GM12878 (cell line): ENCODE measurements at regions not wholly inside any gene's neighbourhood (a gene's known extent, or its start where the extent isn't known, plus 50 kb on each side); places are given as distances from the start of the nearest gene placed in this dataset.

Source experiments
- ATF3 ChIP-seq: IDR thresholded peaks from 2 replicates; pipeline ENCODE4 v1.6.1; 2011; ENCODE audit warnings: low read depth, mild to moderate bottlenecking, low read length, moderate library complexity, borderline replicate concordance; ENCODE audit errors: extremely low read depth
- BHLHE40 ChIP-seq, 2 experiments: fragments of 450-650 bp in 1 of 2; IDR thresholded peaks; 2 replicates each; pipeline ENCODE4 v1.6.1; 2011 to 2017; ENCODE audit warnings: low read depth in 2 of 2, borderline replicate concordance in 1 of 2, improper control_type of control experiment in 1 of 2, low read length in 1 of 2, mild to moderate bottlenecking in 1 of 2
- CHD1 ChIP-seq: IDR thresholded peaks from 2 replicates; pipeline ENCODE4 v1.6.1; 2012; ENCODE audit warnings: low read depth, low read length, improper control_type of control experiment
- CTCF ChIP-seq, 3 experiments: IDR thresholded peaks in 2 of 3; conservative IDR thresholded peaks in 1 of 3; 2 replicates each; pipeline ENCODE4 v1.5.1; 2011; ENCODE audit warnings: low read depth in 3 of 3, low read length in 3 of 3, mild to moderate bottlenecking in 3 of 3, control low read depth in 2 of 3, moderate library complexity in 2 of 3, inconsistent platforms in 1 of 3, mixed read lengths in 1 of 3; ENCODE audit not compliant: control insufficient read depth in 2 of 3, insufficient read depth in 1 of 3; ENCODE audit errors: extremely low read depth in 1 of 3
- HDAC6 ChIP-seq: fragments of 200-600 bp; sonication (generic); IDR thresholded peaks from one replicate; pipeline ENCODE4 v1.8.0; 2017; ENCODE audit warnings: antibody characterized with exemption; ENCODE audit not compliant: unreplicated experiment
- KDM1A ChIP-seq: fragments of 200-600 bp; sonication (generic); IDR thresholded peaks from 2 replicates; pipeline ENCODE4 v1.6.1; 2016; ENCODE audit warnings: borderline replicate concordance
- PAX8 ChIP-seq: fragments of 450-650 bp; IDR thresholded peaks from 2 replicates; pipeline ENCODE4 v1.6.1; 2017; ENCODE audit warnings: mild to moderate bottlenecking, moderate library complexity
- POLR2A ChIP-seq: IDR thresholded peaks from 2 replicates; pipeline ENCODE4 v1.6.1; 2011; ENCODE audit warnings: low read depth, mild to moderate bottlenecking, low read length
- POLR2AphosphoS5 ChIP-seq: IDR thresholded peaks from 2 replicates; pipeline ENCODE4 v1.6.1; 2011; ENCODE audit warnings: mild to moderate bottlenecking, low read length, inconsistent platforms
- RAD51 ChIP-seq: fragments of 450-650 bp; IDR thresholded peaks from 2 replicates; pipeline ENCODE4 v1.6.1; 2016; ENCODE audit warnings: moderate library complexity, mild to moderate bottlenecking, inconsistent platforms
- RFX5 ChIP-seq: IDR thresholded peaks from 2 replicates; pipeline ENCODE4 v1.6.1; 2011; ENCODE audit warnings: low read depth, low read length, improper control_type of control experiment
- SP1 ChIP-seq: IDR thresholded peaks from one replicate; pipeline ENCODE4 v1.6.1; 2011; ENCODE audit warnings: low read depth, low read length
- STAT3 ChIP-seq: IDR thresholded peaks from 2 replicates; pipeline ENCODE4 v1.6.1; 2011; ENCODE audit warnings: low read depth, low read length, improper control_type of control experiment

- TF ChIP-seq RAD51 (no peak), CHD1 (no peak), STAT3 (no peak), ATF3 (no peak), PAX8 (no peak), RFX5 (no peak), BHLHE40 (IDR thresholded peaks at IDR 0.05; ENCODE audit: borderline replicate concordance in 1 of 2, low read depth in 2 of 2, low read length in 1 of 2) (no peak), KDM1A (no peak), SP1 (no peak), HDAC6 (no peak), POLR2A (no peak), POLR2AphosphoS5 (no peak), CTCF (IDR thresholded peaks at IDR 0.05 in 2 of 3, conservative IDR thresholded peaks at IDR 0.05 in 1 of 3; ENCODE audit: control insufficient read depth in 2 of 3, extremely low read depth in 1 of 3, insufficient read depth in 1 of 3, low read depth in 3 of 3, low read length in 3 of 3) (no peak)
Observed at GRCh38 chr11:71145988-71146824, 106.2 kb downstream of the SHANK2 start.
